Uterus (tissue), 2 donors: ENCODE measurements at regions not wholly inside any gene's neighbourhood (a gene's known extent, or its start where the extent isn't known, plus 50 kb on each side); places are given as distances from the start of the nearest gene placed in this dataset.

Experiments
- POLR2A ChIP-seq, 2 donors: fragments of 450-650 bp; IDR thresholded peaks; one replicate each; pipeline ENCODE4 v1.6.1; 2016; ENCODE audit warnings: antibody characterized with exemption in 2 of 2, mild to moderate bottlenecking in 1 of 2, moderate library complexity in 1 of 2
- TF ChIP-seq, protein P1 (sequence below), 4 experiments: fragments of 200-600 bp in 2 of 4; fragments of 450-650 bp in 2 of 4; sonication (generic) in 2 of 4; IDR thresholded peaks; one replicate each; pipeline ENCODE4 v1.5.1; 2016 to 2019; ENCODE audit warnings: antibody characterized with exemption in 4 of 4, mild to moderate bottlenecking in 2 of 4, moderate library complexity in 1 of 4

DNA sequence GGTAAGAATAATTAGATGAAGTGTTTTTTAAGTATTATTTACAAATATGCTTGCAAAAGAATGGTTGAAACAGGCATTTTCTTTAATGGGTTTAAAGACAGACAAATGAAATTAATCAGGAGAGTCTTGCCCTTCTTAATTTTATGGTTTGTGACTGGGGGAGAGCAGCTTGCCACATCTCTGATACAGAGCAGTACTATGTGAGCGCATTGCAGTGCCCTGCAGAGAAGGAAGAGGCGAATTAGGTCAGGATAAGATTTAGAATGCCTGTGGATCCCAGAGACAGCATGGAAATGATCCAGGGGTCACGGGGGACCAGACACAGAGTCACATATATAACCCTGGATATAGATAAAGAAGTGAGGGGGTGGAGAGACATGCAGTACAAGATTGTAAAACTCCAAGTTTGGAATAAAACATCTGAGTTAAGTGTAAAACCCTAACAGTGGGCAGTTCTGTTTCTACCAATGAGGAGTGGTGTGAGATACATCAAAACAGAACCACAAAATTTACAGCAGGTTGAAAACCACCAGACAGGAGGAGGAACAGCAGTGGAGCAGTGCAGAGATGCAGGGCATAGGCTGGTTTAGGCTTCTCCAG lies 125.5 kb downstream of the FAM204A start:
- TF ChIP-seq, protein P1, sequence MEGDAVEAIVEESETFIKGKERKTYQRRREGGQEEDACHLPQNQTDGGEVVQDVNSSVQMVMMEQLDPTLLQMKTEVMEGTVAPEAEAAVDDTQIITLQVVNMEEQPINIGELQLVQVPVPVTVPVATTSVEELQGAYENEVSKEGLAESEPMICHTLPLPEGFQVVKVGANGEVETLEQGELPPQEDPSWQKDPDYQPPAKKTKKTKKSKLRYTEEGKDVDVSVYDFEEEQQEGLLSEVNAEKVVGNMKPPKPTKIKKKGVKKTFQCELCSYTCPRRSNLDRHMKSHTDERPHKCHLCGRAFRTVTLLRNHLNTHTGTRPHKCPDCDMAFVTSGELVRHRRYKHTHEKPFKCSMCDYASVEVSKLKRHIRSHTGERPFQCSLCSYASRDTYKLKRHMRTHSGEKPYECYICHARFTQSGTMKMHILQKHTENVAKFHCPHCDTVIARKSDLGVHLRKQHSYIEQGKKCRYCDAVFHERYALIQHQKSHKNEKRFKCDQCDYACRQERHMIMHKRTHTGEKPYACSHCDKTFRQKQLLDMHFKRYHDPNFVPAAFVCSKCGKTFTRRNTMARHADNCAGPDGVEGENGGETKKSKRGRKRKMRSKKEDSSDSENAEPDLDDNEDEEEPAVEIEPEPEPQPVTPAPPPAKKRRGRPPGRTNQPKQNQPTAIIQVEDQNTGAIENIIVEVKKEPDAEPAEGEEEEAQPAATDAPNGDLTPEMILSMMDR (IDR thresholded peaks at IDR 0.05) = no peak
- no peak for TF ChIP-seq POLR2A (IDR thresholded peaks at IDR 0.05)
